ENCODE measurements at regions not wholly inside any gene's neighbourhood (a gene's known extent, or its start where the extent isn't known, plus 50 kb on each side); places are given as distances from the start of the nearest gene placed in this dataset.

DNA sequence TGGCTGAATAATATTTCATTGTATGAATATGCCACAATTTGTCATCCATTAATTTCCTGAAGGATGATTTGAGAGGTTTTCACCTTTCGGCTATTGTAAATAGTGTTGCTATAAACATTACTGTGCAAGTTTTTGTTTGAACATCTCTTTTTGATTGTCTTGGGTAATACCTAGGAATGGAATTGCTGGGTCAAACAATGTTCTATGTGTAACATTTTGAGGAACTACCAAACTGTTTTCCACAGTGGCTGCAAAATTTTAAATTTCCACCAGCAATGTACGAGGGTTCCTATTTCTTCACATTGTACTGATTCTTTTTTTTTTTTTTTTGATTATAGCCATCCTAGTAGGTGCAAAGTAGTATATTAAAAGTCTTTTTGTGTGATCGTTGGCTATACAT lies 63.8 kb upstream of the ANKH start:
- TF ChIP-seq, protein P1, sequence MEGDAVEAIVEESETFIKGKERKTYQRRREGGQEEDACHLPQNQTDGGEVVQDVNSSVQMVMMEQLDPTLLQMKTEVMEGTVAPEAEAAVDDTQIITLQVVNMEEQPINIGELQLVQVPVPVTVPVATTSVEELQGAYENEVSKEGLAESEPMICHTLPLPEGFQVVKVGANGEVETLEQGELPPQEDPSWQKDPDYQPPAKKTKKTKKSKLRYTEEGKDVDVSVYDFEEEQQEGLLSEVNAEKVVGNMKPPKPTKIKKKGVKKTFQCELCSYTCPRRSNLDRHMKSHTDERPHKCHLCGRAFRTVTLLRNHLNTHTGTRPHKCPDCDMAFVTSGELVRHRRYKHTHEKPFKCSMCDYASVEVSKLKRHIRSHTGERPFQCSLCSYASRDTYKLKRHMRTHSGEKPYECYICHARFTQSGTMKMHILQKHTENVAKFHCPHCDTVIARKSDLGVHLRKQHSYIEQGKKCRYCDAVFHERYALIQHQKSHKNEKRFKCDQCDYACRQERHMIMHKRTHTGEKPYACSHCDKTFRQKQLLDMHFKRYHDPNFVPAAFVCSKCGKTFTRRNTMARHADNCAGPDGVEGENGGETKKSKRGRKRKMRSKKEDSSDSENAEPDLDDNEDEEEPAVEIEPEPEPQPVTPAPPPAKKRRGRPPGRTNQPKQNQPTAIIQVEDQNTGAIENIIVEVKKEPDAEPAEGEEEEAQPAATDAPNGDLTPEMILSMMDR (IDR thresholded peaks at IDR 0.05; ENCODE audit: insufficient read depth, low read depth, low read length), result no peak
- no peak for TF ChIP-seq EZH2 (IDR thresholded peaks at IDR 0.05; ENCODE audit: insufficient read depth, low read length)

Data from astrocyte (in vitro differentiated cells and primary cell).